Gastroesophageal sphincter (tissue), 4 donors: ENCODE measurements at regions not wholly inside any gene's neighbourhood (a gene's known extent, or its start where the extent isn't known, plus 50 kb on each side); places are given as distances from the start of the nearest gene placed in this dataset.
"Not testable (repeated sequence)": the region's sequence is repeated elsewhere in the genome, so short reads cannot be mapped to it uniquely, and the experiment has no call there.

ENCODE experiments used
- ATAC-seq: fragments of 150-250 bp; one replicate; pipeline ENCODE4 v1.9.1; 2016; ENCODE audit warnings: mild to moderate bottlenecking, moderate library complexity
- H3K27ac ChIP-seq, 4 donors: fragments of 200-600 bp; sonication (generic) in 3 of 4; 1 replicate in 3 of 4; 2 replicates in 1 of 4; pipeline ENCODE4 v1.5.1; 2016 to 2019
- H3K27me3 ChIP-seq: fragments of 200-600 bp; sonication (generic); one replicate; pipeline ENCODE4 v1.5.1; 2019
- H3K36me3 ChIP-seq, 2 donors: fragments of 200-600 bp; sonication (generic); one replicate each; pipeline ENCODE4 v1.5.1; 2019; ENCODE audit warnings: control low read depth in 1 of 2
- H3K4me1 ChIP-seq, 3 donors: fragments of 200-600 bp; sonication (generic); 1 replicate in 2 of 3; 2 replicates in 1 of 3; pipeline ENCODE4 v1.5.1; 2016 to 2019; ENCODE audit warnings: control low read depth in 2 of 3
- H3K4me3 ChIP-seq, 2 donors: fragments of 200-600 bp; sonication (generic); one replicate each; pipeline ENCODE4 v1.5.1; 2019; ENCODE audit warnings: mild to moderate bottlenecking in 1 of 2, moderate library complexity in 1 of 2
- H3K9me3 ChIP-seq, 3 donors: fragments of 200-600 bp; sonication (generic); one replicate each; pipeline ENCODE4 v1.5.1; 2017 to 2019; ENCODE audit warnings: control low read depth in 2 of 3
- EP300 ChIP-seq: sonication (generic); formaldehyde crosslinking; IDR thresholded peaks from one replicate; pipeline ENCODE4 v1.6.1; 2017; ENCODE audit warnings: antibody characterized with exemption, mild to moderate bottlenecking
- POLR2A ChIP-seq, 2 donors: fragments of 450-650 bp; IDR thresholded peaks; one replicate each; pipeline ENCODE4 v1.6.1; 2017; ENCODE audit warnings: antibody characterized with exemption in 2 of 2, mild to moderate bottlenecking in 2 of 2, moderate library complexity in 1 of 2
- POLR2AphosphoS5 ChIP-seq: sonication (generic); formaldehyde crosslinking; IDR thresholded peaks from one replicate; pipeline ENCODE4 v1.6.1; 2017; ENCODE audit warnings: antibody characterized with exemption
- WGBS, 2 donors: methylation state at CpG; one replicate each; pipeline ENCODE4 v1.1.5; 2018; ENCODE audit warnings: low coverage in 1 of 2; 5-methylcytosine and 5-hydroxymethylcytosine counted together
- TF ChIP-seq, protein P1 (sequence below), 4 experiments: fragments of 200-600 bp in 2 of 4; fragments of 450-650 bp in 2 of 4; sonication (generic) in 1 of 4; IDR thresholded peaks; one replicate each; pipeline ENCODE4 v1.5.1; 2017 to 2019; ENCODE audit warnings: antibody characterized with exemption in 4 of 4, mild to moderate bottlenecking in 2 of 4, moderate library complexity in 2 of 4

DNA sequence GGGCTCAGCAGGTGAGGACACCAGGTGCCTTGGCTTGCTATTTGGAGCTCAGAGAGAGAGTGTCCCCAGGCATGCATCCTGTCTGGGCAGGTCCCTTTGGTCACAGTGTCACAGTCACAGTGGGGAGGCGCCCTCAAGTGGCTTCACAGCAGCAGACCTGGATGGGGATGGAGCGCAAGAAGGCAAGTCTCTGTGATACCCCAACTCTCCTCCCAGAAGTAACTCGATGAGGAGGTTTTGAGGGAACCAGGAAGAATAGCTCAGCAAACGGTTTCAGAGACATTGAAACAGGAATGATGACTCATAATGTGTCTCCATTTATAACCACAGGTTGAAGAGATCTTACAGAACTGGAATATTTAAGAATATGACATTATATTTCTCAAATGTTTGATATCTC lies 66.5 kb upstream of the SH3GL3 start:
- Histone ChIP-seq H3K27me3 (peaks cover 67% of the 10 kb centered on the region), H3K4me3 (no peak overlapping the region), H3K36me3 (no peaks in the 10 kb centered on the region), H3K4me1 (peaks cover 0 to 9% (median 0%) of the 10 kb centered on the region in 3 donors), H3K27ac (no peak overlapping the region), H3K9me3 (no peaks in the 10 kb centered on the region)
- TF ChIP-seq, protein P1, sequence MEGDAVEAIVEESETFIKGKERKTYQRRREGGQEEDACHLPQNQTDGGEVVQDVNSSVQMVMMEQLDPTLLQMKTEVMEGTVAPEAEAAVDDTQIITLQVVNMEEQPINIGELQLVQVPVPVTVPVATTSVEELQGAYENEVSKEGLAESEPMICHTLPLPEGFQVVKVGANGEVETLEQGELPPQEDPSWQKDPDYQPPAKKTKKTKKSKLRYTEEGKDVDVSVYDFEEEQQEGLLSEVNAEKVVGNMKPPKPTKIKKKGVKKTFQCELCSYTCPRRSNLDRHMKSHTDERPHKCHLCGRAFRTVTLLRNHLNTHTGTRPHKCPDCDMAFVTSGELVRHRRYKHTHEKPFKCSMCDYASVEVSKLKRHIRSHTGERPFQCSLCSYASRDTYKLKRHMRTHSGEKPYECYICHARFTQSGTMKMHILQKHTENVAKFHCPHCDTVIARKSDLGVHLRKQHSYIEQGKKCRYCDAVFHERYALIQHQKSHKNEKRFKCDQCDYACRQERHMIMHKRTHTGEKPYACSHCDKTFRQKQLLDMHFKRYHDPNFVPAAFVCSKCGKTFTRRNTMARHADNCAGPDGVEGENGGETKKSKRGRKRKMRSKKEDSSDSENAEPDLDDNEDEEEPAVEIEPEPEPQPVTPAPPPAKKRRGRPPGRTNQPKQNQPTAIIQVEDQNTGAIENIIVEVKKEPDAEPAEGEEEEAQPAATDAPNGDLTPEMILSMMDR (IDR thresholded peaks at IDR 0.05) = peak in 1 of 4 experiments; percentile 25
- TF ChIP-seq POLR2AphosphoS5 (no peak), POLR2A (IDR thresholded peaks at IDR 0.05) (no peak)
- WGBS, 2 donors = 33% methylated on average over 1 of the region's 4 CpGs; no CpG with 5 or more reads in 1 of the 2 donors
- no peak for ATAC-seq

DNA sequence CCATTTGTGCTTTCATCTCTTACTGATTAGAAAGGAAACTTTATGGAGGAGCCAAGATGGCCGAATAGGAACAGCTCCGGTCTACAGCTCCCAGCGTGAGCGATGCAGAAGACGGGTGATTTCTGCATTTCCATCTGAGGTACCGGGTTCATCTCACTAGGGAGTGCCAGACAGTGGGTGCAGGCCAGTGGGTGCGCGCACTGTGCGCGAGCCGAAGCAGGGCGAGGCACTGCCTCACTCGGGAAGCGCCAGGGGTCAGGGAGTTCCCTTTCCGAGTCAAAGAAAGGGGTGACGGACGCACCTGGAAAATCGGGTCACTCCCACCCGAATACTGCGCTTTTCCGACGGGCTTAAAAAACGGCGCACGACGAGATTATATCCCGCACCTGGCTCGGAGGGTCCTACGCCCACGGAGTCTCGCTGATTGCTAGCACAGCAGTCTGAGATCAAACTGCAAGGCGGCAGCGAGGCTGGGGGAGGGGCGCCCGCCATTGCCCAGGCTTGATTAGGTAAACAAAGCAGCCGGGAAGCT lies 63.5 kb upstream of the SH3GL3 start:
- peaks cover 37% of the 10 kb centered on the region for H3K27me3 ChIP-seq
- not testable (repeated sequence) for H3K4me1 ChIP-seq, H3K36me3 ChIP-seq, H3K4me3 ChIP-seq, H3K27ac ChIP-seq, H3K9me3 ChIP-seq, ATAC-seq
- WGBS, 2 donors = 80 to 90% methylated on average over 1 to 4 of the region's 36 CpGs

DNA sequence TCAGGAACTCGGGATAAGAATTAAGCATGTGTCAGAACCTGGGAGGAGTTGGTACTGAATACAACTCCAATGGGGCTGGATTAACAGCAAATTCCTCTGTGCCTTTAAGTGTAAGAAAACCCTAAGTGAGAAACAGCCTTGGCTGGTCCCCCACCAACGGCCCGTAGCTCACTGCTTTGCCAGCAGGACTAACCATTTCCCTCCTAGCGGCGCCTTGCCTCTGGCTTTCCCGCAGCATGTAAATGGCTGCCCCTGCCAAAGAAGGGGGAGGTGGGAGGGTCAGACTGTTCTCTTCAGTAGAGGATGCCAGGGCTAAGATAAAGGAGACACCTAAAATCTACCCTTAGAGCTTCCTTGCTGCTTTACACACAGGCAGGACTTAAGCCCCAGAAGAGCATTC lies 51.0 kb upstream of the SH3GL3 start:
- Histone ChIP-seq H3K27ac (no peak overlapping the region), H3K9me3 (no peaks in the 10 kb centered on the region), H3K36me3 (no peaks in the 10 kb centered on the region), H3K4me3 (no peak overlapping the region), H3K4me1 (no peaks in the 10 kb centered on the region), H3K27me3 (peaks cover 73% of the 10 kb centered on the region)
- 3 to 10% methylated on average over 4 to 6 of the region's 6 CpGs for WGBS, 2 donors
- TF ChIP-seq POLR2A (IDR thresholded peaks at IDR 0.05) (no peak), POLR2AphosphoS5 (no peak), EP300 (no peak)
- TF ChIP-seq, protein P1 (IDR thresholded peaks at IDR 0.05) = no peak
- ATAC-seq = no peak
